ENCODE measurements at regions not wholly inside any gene's neighbourhood (a gene's known extent, or its start where the extent isn't known, plus 50 kb on each side); places are given as distances from the start of the nearest gene placed in this dataset.

DNA sequence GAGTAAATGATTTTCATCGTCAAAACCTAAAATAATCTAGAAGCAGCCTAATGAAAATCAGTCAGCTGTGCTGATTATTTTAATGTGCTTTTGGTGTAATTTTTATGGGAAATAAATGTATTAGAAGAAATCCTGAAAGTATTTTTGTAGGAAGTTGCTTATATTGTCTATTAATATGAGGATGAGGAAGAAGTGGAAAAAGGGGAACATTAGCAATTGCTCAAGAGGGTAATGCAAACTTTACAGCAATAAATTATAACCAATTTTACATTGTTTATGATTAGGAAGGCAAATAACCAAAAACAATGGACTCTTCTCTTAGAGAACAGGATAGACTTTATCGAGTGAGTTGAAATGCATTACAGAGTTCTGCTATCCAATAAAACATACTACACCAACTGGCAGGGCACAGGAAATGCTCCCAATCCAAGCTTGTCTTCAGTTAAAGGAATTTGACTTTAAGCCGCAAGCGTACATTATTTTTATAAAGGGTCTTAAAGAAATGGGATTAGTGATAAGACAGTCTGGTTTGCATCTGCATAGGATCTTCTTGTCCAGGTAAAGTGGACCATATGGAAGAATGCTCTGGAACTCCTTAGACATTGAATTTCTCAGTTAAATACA lies 374.8 kb downstream of the PDGFC start:
- TF ChIP-seq, protein P1, sequence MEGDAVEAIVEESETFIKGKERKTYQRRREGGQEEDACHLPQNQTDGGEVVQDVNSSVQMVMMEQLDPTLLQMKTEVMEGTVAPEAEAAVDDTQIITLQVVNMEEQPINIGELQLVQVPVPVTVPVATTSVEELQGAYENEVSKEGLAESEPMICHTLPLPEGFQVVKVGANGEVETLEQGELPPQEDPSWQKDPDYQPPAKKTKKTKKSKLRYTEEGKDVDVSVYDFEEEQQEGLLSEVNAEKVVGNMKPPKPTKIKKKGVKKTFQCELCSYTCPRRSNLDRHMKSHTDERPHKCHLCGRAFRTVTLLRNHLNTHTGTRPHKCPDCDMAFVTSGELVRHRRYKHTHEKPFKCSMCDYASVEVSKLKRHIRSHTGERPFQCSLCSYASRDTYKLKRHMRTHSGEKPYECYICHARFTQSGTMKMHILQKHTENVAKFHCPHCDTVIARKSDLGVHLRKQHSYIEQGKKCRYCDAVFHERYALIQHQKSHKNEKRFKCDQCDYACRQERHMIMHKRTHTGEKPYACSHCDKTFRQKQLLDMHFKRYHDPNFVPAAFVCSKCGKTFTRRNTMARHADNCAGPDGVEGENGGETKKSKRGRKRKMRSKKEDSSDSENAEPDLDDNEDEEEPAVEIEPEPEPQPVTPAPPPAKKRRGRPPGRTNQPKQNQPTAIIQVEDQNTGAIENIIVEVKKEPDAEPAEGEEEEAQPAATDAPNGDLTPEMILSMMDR (IDR thresholded peaks at IDR 0.05) = no peak
- no peak for TF ChIP-seq POLR2A (IDR thresholded peaks at IDR 0.05)
- TF ChIP-seq POLR2AphosphoS5 (IDR thresholded peaks at IDR 0.05) = no peak

Data from prostate gland (tissue), 2 donors.